Left kidney (tissue), 1 donor: ENCODE measurements at regions not wholly inside any gene's neighbourhood (a gene's known extent, or its start where the extent isn't known, plus 50 kb on each side); places are given as distances from the start of the nearest gene placed in this dataset.
"Not testable (repeated sequence)": the region's sequence is repeated elsewhere in the genome, so short reads cannot be mapped to it uniquely, and the experiment has no call there.

Source experiments
- DNase-seq: peaks from one replicate; pipeline ENCODE4 v3.0.0-alpha.2; 2013

DNA sequence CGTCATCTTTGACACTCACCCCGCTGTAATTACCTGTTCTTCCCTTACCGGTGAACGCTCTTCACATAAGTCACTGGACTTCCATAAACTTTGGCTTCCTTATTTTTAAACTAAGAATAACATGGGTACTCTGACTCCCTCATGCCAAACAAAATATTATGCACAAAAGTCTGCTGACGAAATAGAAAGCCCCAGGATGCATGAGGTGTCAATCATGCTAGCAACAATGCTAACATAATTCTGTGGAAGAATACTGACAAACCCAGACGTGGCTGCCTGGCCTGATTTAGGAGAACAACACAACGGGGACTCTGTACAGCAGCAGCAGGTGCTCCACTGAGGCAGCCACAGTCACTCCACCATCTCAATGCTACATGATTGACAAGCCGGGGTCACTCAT lies 137.5 kb downstream of the CCDC71L start:
- DNase-seq: no peak

DNA sequence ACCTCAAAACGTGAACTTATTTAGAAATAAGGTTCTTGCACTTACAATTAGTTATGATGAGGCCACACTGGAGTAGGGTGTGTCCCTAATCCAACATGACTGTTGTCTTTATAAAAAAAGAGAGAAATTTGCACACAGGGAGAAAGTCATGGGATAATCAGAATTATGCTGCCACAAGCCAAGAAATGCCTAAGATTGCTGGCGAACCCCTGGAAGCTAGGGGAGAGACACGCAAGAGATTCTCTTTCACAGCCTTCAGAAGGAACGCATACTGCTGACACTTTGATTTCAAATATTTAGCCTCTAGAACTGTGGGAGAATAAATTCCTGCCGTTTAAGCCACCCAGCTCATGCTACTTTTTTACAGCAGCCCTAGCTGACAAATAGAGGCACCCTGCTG lies 138.3 kb downstream of the CCDC71L start:
- no peak for DNase-seq

DNA sequence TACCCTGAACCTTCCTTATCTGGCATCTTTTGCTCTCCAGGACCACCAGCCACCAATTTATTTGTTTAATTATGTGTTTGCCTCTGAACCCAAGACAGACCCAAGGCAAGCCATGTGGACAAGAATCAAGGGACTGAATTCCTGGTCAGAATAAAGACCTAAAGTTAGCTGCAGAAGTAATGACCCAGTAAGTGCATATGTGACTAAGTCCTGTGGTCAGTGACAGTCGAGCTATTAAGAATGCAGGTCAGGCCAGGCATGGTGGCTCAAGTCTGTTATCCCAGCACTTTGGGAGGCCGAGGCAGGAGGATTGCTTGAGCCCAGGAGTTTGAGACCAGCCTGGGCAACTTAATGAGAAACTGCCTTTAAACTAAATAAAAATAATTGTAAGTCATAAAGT lies 139.4 kb downstream of the CCDC71L start:
- DNase-seq: no peak

DNA sequence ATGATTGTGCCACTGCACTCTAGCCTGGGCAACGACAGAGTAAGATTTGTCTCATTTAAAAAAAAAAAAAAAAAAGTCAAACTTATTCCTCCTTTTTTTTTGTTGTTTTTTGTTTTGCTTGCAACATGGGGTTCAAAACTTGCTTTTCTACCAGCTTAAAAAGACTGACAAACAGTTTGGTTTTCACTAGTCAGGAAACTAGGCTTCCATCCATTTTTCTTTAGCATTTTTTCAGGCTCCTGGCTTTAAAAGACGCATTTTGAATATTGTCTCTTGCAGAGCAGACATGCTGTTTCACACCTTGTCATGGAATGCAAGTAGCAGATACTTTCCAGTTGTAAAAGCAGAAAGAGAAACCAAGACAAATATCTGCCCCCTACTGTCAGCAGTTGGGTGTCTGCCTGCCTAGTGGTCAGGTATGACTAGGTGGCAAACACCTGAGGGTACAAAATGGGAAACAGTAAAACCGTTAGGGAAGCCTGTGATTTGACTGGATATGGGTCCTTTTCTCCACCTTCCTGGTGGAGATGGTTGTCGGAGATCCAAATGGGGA lies 139.9 kb downstream of the CCDC71L start:
- no peak for DNase-seq

DNA sequence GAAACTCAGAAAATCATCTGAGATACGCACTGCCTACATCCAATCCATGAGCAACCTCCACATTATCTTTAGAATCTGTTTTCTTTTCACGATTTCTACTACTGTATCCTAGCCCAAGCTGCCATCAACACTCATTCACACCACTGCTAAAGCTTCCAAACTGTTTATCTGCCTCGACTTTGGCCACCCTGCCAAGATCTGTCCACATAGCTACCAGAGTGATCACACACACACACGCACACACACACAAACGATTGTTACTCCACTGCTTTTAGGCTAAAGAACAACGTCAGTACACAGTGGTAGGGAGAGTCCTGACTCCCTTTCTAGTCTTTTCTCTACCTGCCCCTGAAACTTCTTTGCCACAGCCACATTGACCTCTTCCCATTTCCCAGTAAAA lies 142.0 kb downstream of the CCDC71L start:
- DNase-seq: no peak

DNA sequence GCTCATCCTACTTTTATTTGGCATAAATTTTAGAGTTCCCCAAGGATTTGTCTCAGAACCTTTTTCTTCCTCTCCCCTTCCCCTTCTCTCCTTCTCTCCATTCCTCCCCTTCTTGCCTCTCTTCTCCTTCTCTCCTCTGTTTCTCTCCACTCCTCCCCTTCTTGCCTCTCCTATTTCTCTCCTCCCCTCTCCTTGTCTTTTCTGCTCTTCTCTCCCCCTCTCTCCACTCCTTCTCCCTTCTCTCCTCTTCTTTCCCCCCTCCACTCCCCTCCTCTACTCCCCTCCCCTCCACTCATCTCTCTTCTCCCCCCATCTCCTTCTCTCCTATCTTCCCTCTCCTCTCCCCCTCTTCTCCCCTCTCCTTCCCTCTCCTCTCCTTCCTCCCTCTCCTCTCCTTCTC lies 142.7 kb downstream of the CCDC71L start:
- DNase-seq: no peak

DNA sequence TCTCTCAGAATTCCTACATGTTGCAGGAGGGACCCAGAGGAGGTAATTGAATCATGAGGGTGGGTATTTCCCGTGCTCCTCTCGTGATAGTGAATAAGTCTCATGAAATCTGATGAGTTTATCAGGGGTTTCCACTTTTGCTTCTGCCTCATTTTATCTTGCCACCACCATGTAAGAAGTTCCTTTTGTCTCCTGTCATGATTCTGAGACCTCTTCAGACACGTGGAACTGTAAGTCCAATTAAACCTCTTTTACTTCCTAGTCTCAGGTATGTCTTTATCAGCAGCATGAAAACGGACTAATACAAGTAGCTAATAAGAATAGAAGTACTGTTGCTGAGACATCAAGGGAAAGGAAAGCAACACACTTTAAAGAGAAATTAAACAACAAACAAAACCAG lies 143.4 kb downstream of the CCDC71L start:
- no peak for DNase-seq

DNA sequence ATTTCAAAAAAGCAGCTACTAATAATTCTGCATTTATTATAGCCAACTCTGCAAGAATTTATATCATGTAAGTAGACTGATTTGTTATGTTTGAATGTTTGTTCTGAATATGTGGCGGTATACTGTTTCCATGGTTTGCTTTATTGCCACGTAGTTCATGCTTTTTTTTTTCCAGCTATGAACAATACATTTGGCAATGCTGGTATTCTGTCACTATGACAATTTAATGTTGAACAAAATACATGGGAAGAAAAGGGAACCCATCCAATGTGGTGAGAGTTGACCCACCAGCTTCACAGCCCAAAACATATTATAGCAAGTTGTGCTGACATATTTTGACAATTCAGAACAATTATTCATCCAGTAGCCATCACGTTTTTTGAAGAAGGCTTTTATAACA lies 145.6 kb downstream of the CCDC71L start:
- DNase-seq: no peak

DNA sequence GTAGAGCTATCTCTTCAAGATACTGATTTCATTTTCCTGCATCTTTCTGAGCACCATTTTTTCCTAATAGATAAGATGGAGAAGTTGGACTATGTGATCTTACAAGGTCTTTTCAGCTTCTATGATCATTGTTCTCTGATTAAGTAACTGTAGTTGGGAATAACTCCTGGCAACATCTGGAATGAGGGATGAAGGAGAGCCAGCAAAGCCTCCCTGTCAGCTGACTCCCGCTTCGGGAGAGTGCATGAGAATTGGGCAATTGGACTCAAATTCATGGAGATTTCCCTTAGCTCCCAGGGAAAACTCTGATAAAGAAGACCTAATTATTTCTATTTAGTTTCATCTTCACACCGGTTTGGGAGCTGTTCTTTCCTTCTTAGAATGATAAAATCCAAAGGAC lies 146.1 kb downstream of the CCDC71L start:
- DNase-seq: no peak

DNA sequence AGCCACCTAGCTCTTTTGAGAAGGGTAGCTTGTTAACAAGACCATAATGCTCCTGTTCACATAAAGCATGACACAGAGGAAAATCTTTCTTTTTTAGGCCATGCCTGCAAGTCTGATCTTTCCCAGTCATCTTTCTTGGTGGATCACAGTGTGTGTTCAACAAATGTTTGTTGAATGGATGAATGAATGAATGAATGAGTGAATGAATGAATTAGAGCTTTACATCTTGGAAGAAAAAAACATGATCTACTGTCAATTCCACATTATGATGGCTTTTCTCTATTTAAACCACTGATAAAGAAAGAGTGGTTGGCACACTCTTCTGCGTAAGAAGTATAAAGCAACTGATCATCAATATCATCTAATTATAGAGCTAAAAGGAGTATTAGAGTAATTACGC lies 148.7 kb downstream of the CCDC71L start:
- DNase-seq: no peak

DNA sequence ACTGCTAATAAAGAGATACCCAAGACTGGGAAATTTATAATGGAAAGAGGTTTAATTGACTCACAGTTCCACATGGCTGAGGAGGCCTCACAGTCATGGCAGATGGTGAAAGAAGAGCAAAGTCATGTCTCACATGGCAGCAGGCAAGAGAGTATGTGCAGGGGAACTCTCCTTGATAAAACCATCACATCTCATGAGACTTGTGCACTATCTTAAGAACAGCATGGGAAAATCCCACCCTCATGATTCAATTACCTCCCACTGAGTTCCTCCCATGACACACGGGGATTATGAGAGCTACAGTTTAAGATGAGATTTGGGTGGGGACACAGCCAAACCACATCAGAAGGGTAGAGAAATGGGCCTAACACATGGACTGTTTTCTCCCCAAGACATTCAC lies 156.3 kb downstream of the CCDC71L start:
- DNase-seq: no peak

DNA sequence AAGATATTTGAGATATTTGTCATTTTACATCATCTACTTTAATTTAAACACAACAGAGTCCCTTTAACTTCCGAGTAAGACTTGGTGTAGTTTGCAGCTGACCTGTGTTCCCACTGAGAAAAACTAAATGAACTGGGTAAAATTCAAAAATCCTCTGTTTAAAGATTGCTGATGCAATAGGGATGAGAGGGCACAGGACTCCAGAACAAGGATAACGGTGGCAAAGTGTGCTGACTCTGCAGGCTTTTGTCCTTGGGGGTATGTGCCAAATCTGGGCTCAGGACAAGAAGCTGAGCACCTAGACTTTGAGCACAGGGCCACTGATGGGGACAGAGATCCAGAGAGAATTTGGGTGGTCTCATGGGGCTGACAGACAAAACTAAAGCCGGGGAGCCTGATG lies 156.8 kb downstream of the CCDC71L start:
- no peak for DNase-seq

DNA sequence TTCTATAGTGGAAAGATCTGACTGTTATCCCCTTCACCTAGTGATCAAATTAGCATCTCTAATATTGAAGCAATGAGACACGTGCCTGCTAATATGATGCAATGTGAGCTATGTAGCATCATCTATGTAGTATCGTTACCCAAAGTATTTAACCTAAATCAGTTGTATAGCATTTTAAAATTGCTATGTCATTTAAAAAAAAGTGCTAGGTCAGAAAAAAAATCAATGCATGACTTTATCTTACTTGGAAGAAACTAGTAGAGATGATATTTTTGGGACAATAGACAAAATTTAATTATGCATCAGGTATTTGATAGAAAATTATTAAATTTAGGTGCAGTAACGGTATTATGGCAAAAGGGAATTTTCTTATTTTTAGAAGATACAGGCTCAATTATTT lies 157.3 kb downstream of the CCDC71L start:
- DNase-seq: no peak

DNA sequence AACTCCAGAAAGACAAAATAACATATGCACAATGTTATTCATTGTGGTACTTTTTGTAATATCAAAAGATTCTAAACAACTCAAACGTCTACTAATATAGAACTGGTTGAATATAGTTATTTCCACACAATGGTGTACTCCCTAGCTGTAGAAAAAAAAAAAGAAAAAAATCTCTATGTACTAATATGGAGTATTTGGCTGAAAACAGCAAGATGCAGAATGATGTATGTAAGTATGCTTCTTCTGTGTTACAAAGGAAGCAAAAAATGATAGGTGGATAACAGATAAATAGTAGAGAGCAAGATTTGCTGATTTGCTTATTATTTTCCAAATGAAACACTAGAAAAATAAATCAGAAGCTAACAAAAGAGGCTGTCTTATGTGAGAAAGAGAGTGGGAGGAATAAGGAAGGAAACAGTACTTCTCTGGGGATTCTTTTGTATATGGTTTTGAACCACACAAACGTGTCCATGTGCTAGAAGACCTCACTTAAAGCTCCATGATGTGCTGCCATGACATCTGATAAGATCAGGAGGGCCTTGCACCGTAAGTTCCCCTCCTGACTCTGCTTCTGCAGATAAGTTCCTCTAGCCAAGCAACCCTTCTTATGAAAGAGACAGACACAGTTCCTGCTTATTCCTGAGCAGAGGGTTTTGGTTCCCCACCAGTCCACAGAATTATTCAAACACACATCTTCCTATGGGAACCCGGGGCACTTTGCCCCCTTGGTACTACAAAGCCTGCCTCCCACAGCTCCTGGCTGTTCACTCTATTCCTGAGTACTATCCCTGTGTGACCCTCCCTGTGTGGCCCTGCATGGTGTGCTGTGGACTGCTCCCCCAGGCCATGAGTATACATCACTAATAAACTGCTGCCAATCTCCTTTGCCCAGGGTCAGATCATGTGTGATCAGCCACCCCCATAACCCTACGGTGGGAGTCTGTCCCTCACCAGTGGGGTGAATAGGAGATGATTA lies 159.1 kb downstream of the CCDC71L start:
- no peak for DNase-seq

DNA sequence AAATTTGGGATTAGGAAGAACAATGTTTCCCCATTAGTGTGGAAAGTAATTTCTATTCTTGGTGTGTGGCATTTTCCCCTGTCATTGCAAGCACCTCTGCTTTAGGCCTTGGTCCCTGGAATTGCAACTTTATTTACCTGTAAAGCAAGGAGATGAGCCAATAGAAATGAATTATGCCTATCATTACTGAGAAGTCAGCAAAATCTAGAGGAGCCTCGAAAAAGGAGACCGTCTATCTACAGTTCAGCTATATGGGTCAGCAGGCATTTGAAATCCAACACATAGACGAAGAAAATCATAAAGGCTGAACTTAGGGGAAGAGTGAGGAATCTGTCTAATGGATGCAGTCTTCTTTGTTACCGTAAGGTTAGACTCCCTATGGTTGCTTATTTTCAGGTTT lies 161.1 kb downstream of the CCDC71L start:
- DNase-seq: no peak

DNA sequence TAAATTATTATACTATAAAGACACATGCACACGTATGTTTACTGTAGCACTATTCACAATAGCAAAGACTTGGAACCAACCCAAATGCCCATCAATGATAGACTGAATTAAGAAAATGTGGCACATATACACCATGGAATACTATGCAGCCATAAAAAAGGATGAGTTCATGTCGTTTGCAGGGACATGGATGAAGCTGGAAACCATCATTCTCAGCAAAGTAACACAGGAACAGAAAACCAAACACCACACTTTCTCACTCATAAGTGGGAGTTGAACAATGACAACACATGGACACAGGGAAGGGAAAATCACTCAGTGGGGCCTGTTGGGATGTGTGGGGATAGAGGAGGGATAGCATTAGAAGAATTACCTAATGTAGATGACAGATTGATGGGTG lies 163.0 kb downstream of the CCDC71L start:
- not testable (repeated sequence) for DNase-seq

DNA sequence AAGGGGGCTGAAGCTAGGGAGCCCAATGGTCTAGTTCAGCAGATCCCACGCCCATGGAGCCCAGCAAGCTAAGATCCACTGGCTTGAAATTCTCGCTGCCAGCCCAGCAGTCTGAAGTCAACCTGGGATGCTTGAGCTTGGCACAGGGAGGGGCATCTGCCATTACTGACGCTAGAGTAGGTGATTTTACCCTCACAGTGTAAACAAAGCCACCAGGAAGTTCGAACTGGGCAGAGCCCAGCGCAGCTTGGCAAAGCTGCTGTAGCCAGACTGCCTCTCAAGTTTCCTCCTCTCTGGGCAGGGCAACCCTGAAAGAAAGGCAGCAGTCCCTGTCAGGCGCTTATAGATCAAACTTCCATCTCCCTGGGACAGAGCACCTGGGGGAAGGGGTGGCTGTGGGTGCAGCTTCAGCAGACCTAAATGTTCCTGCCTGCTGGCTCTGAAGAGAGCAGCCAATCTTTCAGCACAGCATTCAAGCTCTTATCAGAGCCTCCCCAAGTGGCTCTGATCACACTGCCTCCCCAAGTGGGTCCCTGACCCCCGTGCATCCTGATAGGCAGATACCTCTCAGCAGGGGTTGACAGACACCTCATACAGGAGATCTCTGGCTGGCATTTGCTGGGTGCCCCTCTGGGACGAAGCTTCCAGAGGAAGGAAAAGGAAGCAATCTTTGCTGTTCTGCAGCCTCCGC lies 167.8 kb downstream of the CCDC71L start:
- no peak for DNase-seq

DNA sequence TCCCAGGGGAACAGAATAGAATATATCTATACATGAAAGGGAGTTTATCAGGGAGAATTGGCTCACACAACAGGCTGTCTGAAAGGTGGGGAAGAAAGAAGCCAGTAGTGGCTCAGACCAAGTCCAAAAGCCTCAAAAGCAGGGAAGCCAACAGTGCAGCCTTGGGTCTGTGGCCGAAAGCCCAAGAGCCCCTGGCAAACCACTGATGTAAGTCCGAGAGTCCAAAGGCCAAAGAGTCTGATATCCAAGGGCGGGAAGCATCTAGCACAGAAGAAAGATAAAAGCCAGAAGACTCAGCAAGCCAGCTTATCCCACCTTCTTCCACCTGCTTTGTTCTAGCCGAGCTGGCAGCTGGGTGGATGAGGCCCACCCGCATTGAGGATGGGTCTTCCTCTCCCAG lies 172.5 kb downstream of the CCDC71L start:
- no peak for DNase-seq

DNA sequence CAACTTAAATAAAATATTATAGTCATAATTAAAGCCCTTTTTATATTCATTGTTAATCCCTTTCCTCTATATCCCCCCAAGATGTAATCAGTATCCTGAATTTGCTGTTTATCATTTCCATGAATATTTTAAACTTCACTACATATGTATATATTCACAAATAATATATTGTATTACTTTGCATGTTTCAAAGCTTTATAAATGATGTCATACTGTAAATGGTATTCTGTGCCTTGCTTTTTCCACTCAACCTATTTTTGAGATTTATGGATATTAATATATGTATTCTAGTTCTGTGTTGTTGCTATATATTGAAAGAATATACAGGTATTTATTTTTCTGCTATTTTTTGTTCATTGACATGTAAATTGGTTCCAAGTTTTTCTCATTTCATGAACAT lies 173.1 kb downstream of the CCDC71L start:
- DNase-seq: no peak

DNA sequence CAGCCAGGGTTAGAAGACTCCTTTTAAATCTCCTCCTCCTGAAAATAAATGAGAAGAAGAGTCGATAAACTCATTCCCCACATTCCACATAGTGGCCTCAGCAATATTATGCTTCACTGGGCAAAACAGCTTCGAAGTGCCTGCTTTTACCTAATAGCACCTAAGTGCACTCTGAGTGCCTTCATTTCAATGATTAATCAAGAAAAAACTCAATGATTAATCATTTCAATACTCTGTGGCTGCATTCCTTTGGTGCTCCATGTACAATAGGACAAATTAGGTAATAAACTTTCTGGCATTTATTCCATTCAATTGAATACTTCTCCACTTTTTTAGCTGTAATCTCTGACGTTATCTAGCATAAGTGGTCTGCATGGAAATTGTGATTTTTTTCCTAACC lies 174.6 kb downstream of the CCDC71L start:
- DNase-seq: peak; percentile 24

DNA sequence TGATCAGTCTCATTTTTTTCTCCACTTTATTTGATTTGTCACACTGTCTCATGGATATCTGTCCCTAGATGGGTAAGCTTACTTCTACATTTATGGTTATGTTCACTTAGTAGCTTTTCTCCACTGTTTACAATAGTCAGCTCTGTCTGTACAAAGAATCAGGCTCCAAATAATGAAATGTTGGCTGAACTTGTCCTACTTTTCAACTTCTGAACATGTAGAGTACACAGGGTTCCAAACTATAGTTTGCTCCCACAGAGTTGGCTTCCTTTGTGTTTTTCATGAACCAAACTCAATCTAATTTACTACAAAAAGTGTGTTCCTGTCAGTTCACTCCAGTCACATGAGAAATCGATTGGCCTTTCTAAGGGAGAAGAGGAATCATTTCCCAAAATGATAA lies 175.0 kb downstream of the CCDC71L start:
- no peak for DNase-seq

DNA sequence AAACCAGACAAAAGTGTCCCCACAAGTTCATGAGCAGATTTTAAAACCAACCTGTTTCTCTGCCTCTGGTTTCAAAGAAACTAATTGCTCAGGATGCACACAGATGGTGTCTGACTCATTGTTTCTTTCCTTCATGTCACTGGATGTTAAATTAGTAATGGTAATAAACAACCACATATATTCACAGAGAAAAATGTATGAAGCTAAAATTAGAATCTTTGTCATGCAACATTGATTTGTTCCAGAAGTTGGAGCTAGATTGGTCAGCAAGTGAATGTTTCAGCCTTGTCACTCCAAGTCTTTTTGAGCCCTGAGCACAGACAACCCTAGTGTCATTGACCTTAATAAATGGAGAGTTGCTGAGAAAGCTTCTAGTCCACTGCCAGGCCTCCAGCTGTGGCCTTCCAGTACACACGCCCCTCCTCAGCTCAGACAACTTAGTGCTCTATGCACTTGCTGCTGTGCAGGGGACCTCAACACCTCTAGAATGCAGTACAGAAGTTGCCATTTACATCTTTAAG lies 175.9 kb downstream of the CCDC71L start:
- DNase-seq: no peak

DNA sequence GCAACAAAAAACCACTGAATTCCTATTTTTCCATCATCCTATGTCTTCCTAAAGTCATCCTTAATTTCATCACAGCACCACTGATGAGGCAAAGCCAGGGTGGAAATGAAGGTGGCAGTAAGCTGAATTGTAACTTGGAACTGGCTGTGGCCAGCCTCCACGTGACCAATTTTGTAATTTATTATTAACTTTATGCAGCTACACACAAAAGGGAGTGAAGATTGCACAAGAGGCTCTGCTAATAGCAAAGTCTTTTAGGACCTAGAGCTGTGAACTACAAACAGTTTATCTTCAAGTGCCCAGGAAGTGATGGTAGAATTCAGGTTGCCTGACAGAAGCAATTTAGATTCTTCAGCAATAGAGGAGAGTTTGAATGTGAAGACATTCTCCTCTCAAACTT lies 176.4 kb downstream of the CCDC71L start:
- DNase-seq: no peak
